K562 (cell line): ENCODE measurements at regions not wholly inside any gene's neighbourhood (a gene's known extent, or its start where the extent isn't known, plus 50 kb on each side); places are given as distances from the start of the nearest gene placed in this dataset.

Experiments used
- ATAC-seq: fragments of 200-7000 bp; cut with Tn5 transposase; 3 replicates; pipeline ENCODE4 v1.9.1; 2020; ENCODE audit warnings: moderate library complexity
- BruUV-seq: library from RNA; stranded (reverse); fragments of 400-500 nt; replicated peaks from 2 replicates; lab custom pipeline; 2021; lab: Mats Ljungman, UMichigan
- CTCF ChIA-PET: fragments of 300-600 bp; formaldehyde crosslinking; extraction: SDS; loops from one replicate; lab custom pipeline; 2021; ENCODE audit warnings: low intra/inter-chr PET ratio; lab: Yijun Ruan, JAX
- POLR2A ChIA-PET: fragments of 300-600, 350-650 bp; sonication (Branson Sonifier 250); formaldehyde crosslinking; extraction: SDS; loops from one replicate; lab custom pipeline; 2021; ENCODE audit warnings: antibody characterized with exemption, inconsistent platforms; lab: Yijun Ruan, JAX
- DNase-seq, 4 experiments: peaks; one replicate each; pipeline versions ENCODE4 v3.0.0 to v3.0.0-alpha.2; 2011 to 2018; ENCODE audit warnings: low spot score in 3 of 4, mixed read lengths in 3 of 4; ENCODE audit errors: extremely low read depth in 1 of 4
- FAIRE-seq: peaks from 2 replicates; lab custom pipeline; 2011; peaks lifted over from hg19 to GRCh38; lab: Jason Lieb, UNC
- H2AFZ ChIP-seq: 2 replicates; pipeline ENCODE4 v1.6.0; 2011; ENCODE audit warnings: low read depth, low read length, control low read depth, inconsistent platforms
- H3K27ac ChIP-seq: fragments of 200-600 bp; 3 replicates; pipeline ENCODE4 v1.8.0; 2011; ENCODE audit warnings: low read depth, mild to moderate bottlenecking, control low read depth, inconsistent platforms, low read length, moderate library complexity, mixed read lengths; ENCODE audit errors: extremely low read depth
- H3K27me3 ChIP-seq, 2 experiments: fragments of 300-600 bp in 1 of 2; 2 replicates in 1 of 2; 3 replicates in 1 of 2; pipeline versions ENCODE4 v1.6.0 to v1.8.0; 2011; ENCODE audit warnings: inconsistent platforms in 2 of 2, low read length in 2 of 2, mild to moderate bottlenecking in 1 of 2, mixed read lengths in 1 of 2, moderate library complexity in 1 of 2; ENCODE audit not compliant: control insufficient read depth in 2 of 2, insufficient read depth in 2 of 2
- H3K36me3 ChIP-seq: fragments of 300-600 bp; 3 replicates; pipeline ENCODE4 v1.8.0; 2011; ENCODE audit warnings: mild to moderate bottlenecking, low read length, inconsistent platforms; ENCODE audit not compliant: control insufficient read depth, insufficient read depth
- H3K4me1 ChIP-seq, 2 experiments: fragments of 200-600 bp in 1 of 2; replicated peaks in 1 of 2; 2 replicates in 1 of 2; 3 replicates in 1 of 2; pipeline versions ENCODE4 v1.5.1 to v1.8.0; 2011; ENCODE audit warnings: inconsistent platforms in 2 of 2, low read length in 2 of 2, mild to moderate bottlenecking in 1 of 2, mixed read lengths in 1 of 2, moderate library complexity in 1 of 2; ENCODE audit not compliant: control insufficient read depth in 2 of 2, insufficient read depth in 2 of 2
- H3K4me2 ChIP-seq: 2 replicates; pipeline ENCODE4 v1.6.1; 2011; ENCODE audit warnings: low read length, control low read depth, inconsistent platforms, mixed read lengths; ENCODE audit not compliant: insufficient read depth
- H3K4me3 ChIP-seq: fragments of 200-600 bp; sonication (generic), shearing (Covaris generic); 2 replicates; pipeline ENCODE4 v1.5.1; 2016; ENCODE audit warnings: control low read depth, inconsistent platforms
- H3K79me2 ChIP-seq: fragments of 200-600 bp; 3 replicates; pipeline ENCODE4 v1.8.0; 2011; ENCODE audit warnings: low read length, inconsistent platforms; ENCODE audit not compliant: control insufficient read depth, insufficient read depth
- H3K9ac ChIP-seq, 2 experiments: 2 replicates each; pipeline versions ENCODE4 v1.6.0 to v1.6.1; 2011; ENCODE audit warnings: low read depth in 2 of 2, low read length in 2 of 2, control low read depth in 1 of 2, inconsistent platforms in 1 of 2, mild to moderate bottlenecking in 1 of 2, mixed read lengths in 1 of 2; ENCODE audit not compliant: insufficient read depth in 1 of 2
- H3K9me1 ChIP-seq: one replicate; pipeline ENCODE4 v1.6.0; 2011; ENCODE audit warnings: inconsistent platforms, mild to moderate bottlenecking, low read length, moderate library complexity; ENCODE audit not compliant: control insufficient read depth, insufficient read depth
- H3K9me3 ChIP-seq: replicated peaks from 2 replicates; pipeline ENCODE4 v1.5.1; 2011; ENCODE audit warnings: low read depth, low read length, inconsistent platforms; ENCODE audit not compliant: control insufficient read depth, insufficient read depth
- H4K20me1 ChIP-seq: replicated peaks from 2 replicates; pipeline ENCODE4 v1.6.1; 2011; ENCODE audit warnings: low read length, inconsistent platforms, mixed read lengths; ENCODE audit not compliant: control insufficient read depth, insufficient read depth
- CHCHD3 ChIP-seq: fragments of 250-450 bp; sonication (Bioruptor Pico); IDR thresholded peaks from 2 replicates; pipeline ENCODE4 v2.1.2; 2022; ENCODE audit warnings: mild to moderate bottlenecking
- FOXK2 ChIP-seq, 2 experiments: fragments of 450-650 bp; IDR thresholded peaks in 1 of 2; conservative IDR thresholded peaks in 1 of 2; 2 replicates each; pipeline ENCODE4 v1.6.1; 2016; ENCODE audit warnings: low read depth in 2 of 2, mild to moderate bottlenecking in 1 of 2
- GABPA ChIP-seq: fragments of 200-800 bp; sonication (Bioruptor generic); conservative IDR thresholded peaks from 2 replicates; pipeline ENCODE4 v1.6.1; 2016; ENCODE audit warnings: low read depth, missing genetic modification characterization, missing compliant biosample characterization
- HDAC6 ChIP-seq: IDR thresholded peaks from 2 replicates; pipeline ENCODE4 v1.6.1; 2012; ENCODE audit warnings: low read depth, mild to moderate bottlenecking, control low read depth, inconsistent platforms, low read length, moderate library complexity
- HNRNPLL ChIP-seq: fragments of 200-400 bp; formaldehyde crosslinking; IDR thresholded peaks from 2 replicates; pipeline ENCODE4 v1.6.1; 2017; ENCODE audit warnings: low read length, low read depth, mild to moderate bottlenecking; ENCODE audit not compliant: poor library complexity, severe bottlenecking
- MEF2A ChIP-seq: IDR thresholded peaks from 2 replicates; pipeline ENCODE4 v1.6.1; 2011; ENCODE audit warnings: low read depth, mild to moderate bottlenecking, low read length, moderate library complexity; ENCODE audit not compliant: control insufficient read depth
- NR1H2 ChIP-seq: sonication (generic); formaldehyde crosslinking; IDR thresholded peaks from 2 replicates; pipeline ENCODE4 v1.4.0; 2020; ENCODE audit warnings: mild to moderate bottlenecking, missing genetic modification reagents
- PCBP2 ChIP-seq: fragments of 200-400 bp; formaldehyde crosslinking; IDR thresholded peaks from 2 replicates; pipeline ENCODE4 v1.6.1; 2018; ENCODE audit warnings: low read length, low read depth, mild to moderate bottlenecking, moderate library complexity; ENCODE audit not compliant: poor library complexity, severe bottlenecking
- RBBP5 ChIP-seq: fragments of 200-600 bp; sonication (generic); IDR thresholded peaks from 2 replicates; pipeline ENCODE4 v1.6.1; 2012; ENCODE audit warnings: borderline replicate concordance, mild to moderate bottlenecking, low read length, control low read depth, inconsistent platforms; ENCODE audit not compliant: insufficient read depth, poor library complexity, severe bottlenecking
- SFPQ ChIP-seq: fragments of 200-400 bp; formaldehyde crosslinking; IDR thresholded peaks from 2 replicates; pipeline ENCODE4 v1.6.1; 2017; ENCODE audit warnings: mild to moderate bottlenecking, low read depth, low read length, moderate library complexity
- SMARCA4 ChIP-seq: fragments of 450-650 bp; IDR thresholded peaks from 2 replicates; pipeline ENCODE4 v1.6.1; 2016
- SRF ChIP-seq, 2 experiments: fragments of 250-450, 450-650 bp in 1 of 2; sonication (Bioruptor Pico) in 1 of 2; sonication (generic) in 1 of 2; formaldehyde crosslinking; IDR thresholded peaks; 2 replicates each; pipeline versions ENCODE4 v1.5.0 to v1.5.1; 2020 to 2022; ENCODE audit warnings: mild to moderate bottlenecking in 1 of 2, missing genetic modification reagents in 1 of 2
- ZBTB5 ChIP-seq: fragments of 450-650 bp; IDR thresholded peaks from 2 replicates; pipeline ENCODE4 v1.6.1; 2017; ENCODE audit warnings: antibody characterized with exemption
- WGBS: fragments of 100-300 bp; shearing (Covaris generic); methylation state at CpG from one replicate; pipeline ENCODE4 v1.1.6; 2016; ENCODE audit warnings: low coverage, mixed read lengths; ENCODE audit not compliant: insufficient coverage; ENCODE audit errors: missing lambda C conversion rate; 5-methylcytosine and 5-hydroxymethylcytosine counted together
- in situ Hi-C: fragments of 300-500 bp; cut with MboI; formaldehyde crosslinking; loops from 4 replicates; pipeline ENCODE4 v1.15.0; 2018; ENCODE audit warnings: inconsistent platforms, mixed read lengths
- intact Hi-C: fragments of 100-400 bp; cut with micrococcal nuclease; formaldehyde crosslinking; loops from 2 replicates; pipeline ENCODE4 v1.14.2; 2022

GRCh38 chr6:167662075-167662880, 164.4 kb upstream of the AFDN start:
- WGBS: 1% methylated on average over 39 of the region's 39 CpGs
- Histone ChIP-seq H3K79me2 (no peaks in the 10 kb centered on the region), H3K36me3 (no peaks in the 10 kb centered on the region), H3K9ac (no peak overlapping the region), H4K20me1 (peaks cover 14% of the 10 kb centered on the region; the same call in 1 of the 2 replicates), H3K4me2 (no peak overlapping the region), H3K9me3 (no peaks in the 10 kb centered on the region), H3K4me3 (no peak overlapping the region), H2AFZ (no peak overlapping the region), H3K4me1 (no peaks in the 10 kb centered on the region; a peak in 1 of 5 replicates), H3K27me3 (peaks cover 37 to 70% of the 10 kb centered on the region in 2 experiments), H3K27ac (no peak overlapping the region), H3K9me1 (no peaks in the 10 kb centered on the region)
- ATAC-seq: no peak
- TF ChIP-seq NR1H2 (CRISPR knock-in tag): no peak
- no peak for TF ChIP-seq SRF (CRISPR knock-in tag; IDR thresholded peaks at IDR 0.05)
- no peak for TF ChIP-seq RBBP5
- no peak for TF ChIP-seq PCBP2
- TF ChIP-seq FOXK2 (conservative IDR thresholded peaks at IDR 0.05 in 1 of 2, IDR thresholded peaks at IDR 0.05 in 1 of 2; ENCODE audit: low read depth in 2 of 2): no peak
- TF ChIP-seq HDAC6: no peak
- no peak for TF ChIP-seq CHCHD3
- no peak for TF ChIP-seq SFPQ
- TF ChIP-seq MEF2A: no peak
- TF ChIP-seq HNRNPLL: no peak
- no peak for TF ChIP-seq GABPA (tag)
- no peak for TF ChIP-seq ZBTB5
- no peak for TF ChIP-seq SMARCA4
- in situ Hi-C loops (no loop called here), intact Hi-C loops (no loop called here)
- no peak for DNase-seq
- ChIA-PET CTCF (no interaction called here), POLR2A (interaction anchor here (0.6 to 1.0 kb wide), 2 partner anchors 8 to 9 kb away, joined by 3 to 4 read pairs; no protein-coding TSS in a partner anchor)
- no TSS peak for BruUV-seq
- FAIRE-seq: no peak
